ENCODE measurements at regions not wholly inside any gene's neighbourhood (a gene's known extent, or its start where the extent isn't known, plus 50 kb on each side); places are given as distances from the start of the nearest gene placed in this dataset.

GRCh38 chr16:80071964-80072456 is 468.8 kb upstream of the DYNLRB2 start:
- TF ChIP-seq, protein P1, sequence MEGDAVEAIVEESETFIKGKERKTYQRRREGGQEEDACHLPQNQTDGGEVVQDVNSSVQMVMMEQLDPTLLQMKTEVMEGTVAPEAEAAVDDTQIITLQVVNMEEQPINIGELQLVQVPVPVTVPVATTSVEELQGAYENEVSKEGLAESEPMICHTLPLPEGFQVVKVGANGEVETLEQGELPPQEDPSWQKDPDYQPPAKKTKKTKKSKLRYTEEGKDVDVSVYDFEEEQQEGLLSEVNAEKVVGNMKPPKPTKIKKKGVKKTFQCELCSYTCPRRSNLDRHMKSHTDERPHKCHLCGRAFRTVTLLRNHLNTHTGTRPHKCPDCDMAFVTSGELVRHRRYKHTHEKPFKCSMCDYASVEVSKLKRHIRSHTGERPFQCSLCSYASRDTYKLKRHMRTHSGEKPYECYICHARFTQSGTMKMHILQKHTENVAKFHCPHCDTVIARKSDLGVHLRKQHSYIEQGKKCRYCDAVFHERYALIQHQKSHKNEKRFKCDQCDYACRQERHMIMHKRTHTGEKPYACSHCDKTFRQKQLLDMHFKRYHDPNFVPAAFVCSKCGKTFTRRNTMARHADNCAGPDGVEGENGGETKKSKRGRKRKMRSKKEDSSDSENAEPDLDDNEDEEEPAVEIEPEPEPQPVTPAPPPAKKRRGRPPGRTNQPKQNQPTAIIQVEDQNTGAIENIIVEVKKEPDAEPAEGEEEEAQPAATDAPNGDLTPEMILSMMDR (conservative IDR thresholded peaks at IDR 0.05): no peak
- H3K27ac ChIP-seq: no peak overlapping the region

DNA sequence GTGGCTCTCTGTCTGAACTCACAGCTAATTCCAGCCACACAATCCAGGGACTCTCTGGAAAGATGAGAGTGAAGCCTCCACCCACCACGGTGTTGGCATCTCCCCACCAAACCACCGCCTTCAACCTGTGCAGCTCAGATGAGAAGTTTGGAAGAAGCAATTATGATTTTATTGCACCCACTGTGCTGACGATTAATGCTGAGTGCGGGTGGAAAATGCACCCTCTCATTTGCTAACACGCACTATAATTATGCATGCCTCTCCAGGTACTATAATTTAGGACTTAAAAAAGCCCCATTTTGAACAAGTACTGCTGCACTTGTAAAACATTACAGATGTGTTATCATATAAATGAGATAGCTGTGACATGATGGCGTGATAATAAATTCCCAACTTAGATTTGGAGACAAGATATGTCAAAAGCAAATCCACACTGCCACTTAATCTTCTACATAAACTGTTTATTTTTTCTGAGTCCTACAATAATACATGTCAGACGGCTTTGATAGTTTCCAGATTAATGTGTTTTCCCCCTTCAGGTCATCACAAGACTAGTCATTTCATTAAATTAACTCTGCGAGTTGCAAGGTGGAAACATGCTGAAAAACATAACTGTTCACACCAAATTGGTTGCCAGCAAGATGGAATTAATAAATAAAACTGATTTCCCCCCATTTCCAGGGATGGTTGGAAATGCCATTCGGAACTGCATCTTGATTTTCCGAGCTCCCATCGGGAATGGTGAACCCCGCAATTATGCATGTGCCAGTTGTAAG is 466.5 kb upstream of the MAF start:
- H3K27ac ChIP-seq: no peak overlapping the region
- TF ChIP-seq, protein P1 (conservative IDR thresholded peaks at IDR 0.05): no peak

DNA sequence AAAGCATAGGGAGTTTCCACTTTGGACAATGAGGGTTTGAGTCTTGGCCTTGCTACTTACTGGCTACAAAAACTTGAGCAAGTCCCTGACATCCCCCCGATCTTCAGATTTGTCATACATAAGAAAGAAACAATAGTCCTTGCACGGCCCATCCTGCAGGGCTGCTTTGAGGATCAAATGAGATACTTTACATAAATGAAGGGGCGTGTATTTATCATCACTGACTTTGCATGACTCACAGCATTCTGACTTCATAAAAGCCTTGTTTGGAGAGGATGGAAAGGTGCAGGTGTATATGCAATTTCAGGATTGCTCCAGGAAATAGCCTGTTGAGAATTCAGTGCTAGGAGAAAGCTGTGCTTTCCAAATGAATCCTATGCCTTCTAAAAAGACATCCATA is 465.0 kb upstream of the MAF start:
- H3K27ac ChIP-seq: no peak overlapping the region
- TF ChIP-seq, protein P1 (conservative IDR thresholded peaks at IDR 0.05): no peak

DNA sequence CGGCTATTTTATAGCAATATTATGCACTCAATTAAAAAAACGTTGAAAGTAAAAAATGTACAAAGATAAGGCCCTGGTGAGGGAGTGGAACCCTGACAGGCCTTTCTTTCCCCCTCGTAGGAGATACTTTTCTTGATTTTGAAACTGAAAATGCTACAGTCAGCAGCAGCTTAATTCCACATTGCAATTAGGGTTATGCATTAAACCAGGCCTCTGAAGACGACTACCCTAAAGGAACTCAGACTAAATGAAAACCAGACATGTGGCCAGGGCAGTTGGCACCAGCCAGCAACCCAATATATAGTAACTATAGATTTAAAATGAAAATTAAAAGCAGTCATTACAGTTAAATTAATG is 463.2 kb upstream of the MAF start:
- TF ChIP-seq, protein P1 (conservative IDR thresholded peaks at IDR 0.05): no peak
- no peak overlapping the region for H3K27ac ChIP-seq

DNA sequence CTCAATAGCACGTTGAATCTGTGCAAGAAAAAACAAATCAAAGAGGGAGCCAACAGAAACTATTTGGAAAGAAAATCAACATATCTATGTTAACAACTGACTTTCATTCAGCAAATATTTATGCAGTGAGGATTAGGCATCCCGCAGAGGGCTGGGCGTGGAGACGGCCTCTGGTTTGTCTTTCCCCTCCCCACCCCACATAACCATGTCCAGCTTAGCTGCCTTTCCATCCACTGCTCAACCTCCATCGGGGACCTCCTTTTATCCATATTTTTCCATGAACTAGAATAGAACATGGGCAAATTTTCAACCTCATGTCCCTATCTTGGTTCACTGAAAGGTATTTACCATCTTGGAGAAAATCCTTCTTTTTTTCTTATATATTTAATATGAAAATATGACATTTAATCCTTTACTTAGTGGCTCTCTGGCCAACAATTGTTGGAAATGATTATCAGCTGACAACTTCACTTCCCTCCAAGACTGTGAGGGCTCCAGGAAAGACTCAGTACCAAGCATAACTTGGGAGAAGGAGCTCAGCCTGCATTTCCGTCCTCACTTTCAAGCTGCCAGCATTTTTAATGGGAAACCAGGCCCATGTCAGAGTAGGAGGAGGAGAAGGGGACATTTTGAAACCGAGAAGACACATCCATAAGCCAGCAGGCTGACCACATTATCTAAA is 462.6 kb upstream of the MAF start:
- TF ChIP-seq, protein P1 (conservative IDR thresholded peaks at IDR 0.05): no peak
- H3K27ac ChIP-seq: no peak overlapping the region

- TF ChIP-seq, protein P1 (conservative IDR thresholded peaks at IDR 0.05): no peak
- no peak overlapping the region for H3K27ac ChIP-seq
These were observed 462.0 kb upstream of the MAF start for GRCh38 chr16:80062361-80063030.

DNA sequence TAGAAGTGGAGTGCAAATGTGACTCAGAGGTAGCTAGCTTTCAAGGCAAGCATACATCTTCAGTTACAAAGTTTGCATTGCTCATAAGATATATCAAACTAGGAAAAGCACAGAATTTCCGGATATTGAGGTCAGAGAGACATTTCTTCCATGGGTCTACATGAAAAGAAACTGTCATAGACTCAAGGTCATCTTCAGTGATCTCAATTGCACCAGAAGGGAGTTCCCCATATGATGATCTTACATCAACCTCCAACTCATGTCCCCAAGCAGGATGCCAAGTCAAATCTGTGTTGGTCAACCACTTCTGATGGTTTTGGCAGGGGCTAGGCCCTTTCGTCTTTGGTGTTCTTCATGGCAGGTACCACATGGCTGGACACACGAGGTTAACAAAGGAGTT is 459.9 kb upstream of the MAF start:
- TF ChIP-seq, protein P1 (conservative IDR thresholded peaks at IDR 0.05): no peak
- no peak overlapping the region for H3K27ac ChIP-seq
